Mesothelial cell of epicardium (in vitro differentiated cells): ENCODE measurements at regions not wholly inside any gene's neighbourhood (a gene's known extent, or its start where the extent isn't known, plus 50 kb on each side); places are given as distances from the start of the nearest gene placed in this dataset.

ENCODE experiments used
- DNase-seq, 2 experiments: peaks; one replicate each; pipeline ENCODE4 v3.0.0; 2021; ENCODE audit warnings: low spot score in 2 of 2; ENCODE audit not compliant: unreplicated experiment in 2 of 2
- H3K27ac Mint-ChIP-seq: 2 replicates; pipeline ENCODE4 v1.8.0; 2021; ENCODE audit warnings: mixed read lengths
- H3K27me3 Mint-ChIP-seq: 2 replicates; pipeline ENCODE4 v1.8.0; 2021; ENCODE audit warnings: low read depth, mixed read lengths
- H3K36me3 Mint-ChIP-seq: 2 replicates; pipeline ENCODE4 v1.8.0; 2021; ENCODE audit warnings: mixed read lengths
- H3K4me1 Mint-ChIP-seq: 2 replicates; pipeline ENCODE4 v1.8.0; 2021; ENCODE audit warnings: mixed read lengths
- H3K4me3 Mint-ChIP-seq: 2 replicates; pipeline ENCODE4 v1.8.0; 2021; ENCODE audit warnings: mild to moderate bottlenecking, moderate library complexity, mixed read lengths
- H3K9me3 Mint-ChIP-seq: 2 replicates; pipeline ENCODE4 v1.8.0; 2021; ENCODE audit warnings: mixed read lengths
- TF ChIP-seq, protein P1 (sequence below): fragments of 200-600 bp; sonication (generic); IDR thresholded peaks from one replicate; pipeline ENCODE4 v1.5.0; 2021; ENCODE audit warnings: antibody characterized with exemption; ENCODE audit not compliant: unreplicated experiment

DNA sequence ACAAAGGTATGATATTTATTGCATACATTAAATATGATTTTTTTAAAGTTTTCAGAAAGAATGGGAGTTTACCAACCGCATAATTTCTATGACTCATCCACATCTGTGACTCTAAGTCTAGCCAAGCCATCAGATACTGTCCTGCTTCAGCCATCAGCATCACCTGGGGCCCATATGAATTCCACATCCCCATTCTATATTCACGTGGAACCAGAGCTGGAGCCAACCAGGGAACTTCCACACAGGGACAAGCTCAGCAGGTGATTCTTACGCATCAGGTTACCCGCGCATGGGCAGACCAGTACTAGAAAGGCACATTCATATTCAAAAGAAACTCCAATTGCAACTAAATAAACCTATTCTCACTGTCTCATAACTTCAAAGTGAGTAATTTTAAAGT, 817.7 kb upstream of the IGFBP3 start:
- TF ChIP-seq, protein P1, sequence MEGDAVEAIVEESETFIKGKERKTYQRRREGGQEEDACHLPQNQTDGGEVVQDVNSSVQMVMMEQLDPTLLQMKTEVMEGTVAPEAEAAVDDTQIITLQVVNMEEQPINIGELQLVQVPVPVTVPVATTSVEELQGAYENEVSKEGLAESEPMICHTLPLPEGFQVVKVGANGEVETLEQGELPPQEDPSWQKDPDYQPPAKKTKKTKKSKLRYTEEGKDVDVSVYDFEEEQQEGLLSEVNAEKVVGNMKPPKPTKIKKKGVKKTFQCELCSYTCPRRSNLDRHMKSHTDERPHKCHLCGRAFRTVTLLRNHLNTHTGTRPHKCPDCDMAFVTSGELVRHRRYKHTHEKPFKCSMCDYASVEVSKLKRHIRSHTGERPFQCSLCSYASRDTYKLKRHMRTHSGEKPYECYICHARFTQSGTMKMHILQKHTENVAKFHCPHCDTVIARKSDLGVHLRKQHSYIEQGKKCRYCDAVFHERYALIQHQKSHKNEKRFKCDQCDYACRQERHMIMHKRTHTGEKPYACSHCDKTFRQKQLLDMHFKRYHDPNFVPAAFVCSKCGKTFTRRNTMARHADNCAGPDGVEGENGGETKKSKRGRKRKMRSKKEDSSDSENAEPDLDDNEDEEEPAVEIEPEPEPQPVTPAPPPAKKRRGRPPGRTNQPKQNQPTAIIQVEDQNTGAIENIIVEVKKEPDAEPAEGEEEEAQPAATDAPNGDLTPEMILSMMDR: no peak
- no peak overlapping the region for H3K27ac Mint-ChIP-seq
- no peak for DNase-seq
- H3K4me3 Mint-ChIP-seq: no peak overlapping the region
- H3K36me3 Mint-ChIP-seq: peaks cover 6% of the 10 kb centered on the region
- H3K27me3 Mint-ChIP-seq: no peaks in the 10 kb centered on the region
- peaks cover 20% of the 10 kb centered on the region for H3K4me1 Mint-ChIP-seq
- H3K9me3 Mint-ChIP-seq: peaks cover 17% of the 10 kb centered on the region

- no peaks in the 10 kb centered on the region for H3K27me3 Mint-ChIP-seq
- no peak overlapping the region for H3K27ac Mint-ChIP-seq
- peaks cover 6% of the 10 kb centered on the region for H3K36me3 Mint-ChIP-seq
- H3K4me1 Mint-ChIP-seq: peaks cover 18% of the 10 kb centered on the region
- DNase-seq: no peak
- peaks cover 21% of the 10 kb centered on the region for H3K9me3 Mint-ChIP-seq
- TF ChIP-seq, protein P1: no peak
- H3K4me3 Mint-ChIP-seq: no peak overlapping the region
Observed at GRCh38 chr7:46738165-46738564, 817.1 kb upstream of the IGFBP3 start.

DNA sequence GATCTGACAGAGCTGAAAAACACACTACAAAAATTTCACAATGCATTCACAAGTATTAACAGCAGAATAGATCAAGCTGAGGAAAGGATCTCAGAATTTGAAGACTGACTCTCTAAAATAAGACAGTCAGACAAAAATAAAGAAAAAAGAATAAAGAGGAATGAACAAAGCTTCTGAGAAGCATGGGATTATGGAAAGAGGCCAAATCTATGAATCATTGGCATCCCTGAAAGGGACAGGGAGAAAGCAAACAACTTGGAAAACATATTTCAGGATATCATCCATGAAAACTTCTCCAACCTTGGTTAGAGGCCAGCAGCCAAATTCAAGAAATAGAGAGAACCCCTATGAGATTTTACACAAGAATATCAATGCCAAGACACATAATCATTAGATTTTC, 804.8 kb upstream of the IGFBP3 start:
- Mint-ChIP-seq H3K27ac (no peak overlapping the region), H3K9me3 (peaks cover 52% of the 10 kb centered on the region), H3K36me3 (peaks cover 23% of the 10 kb centered on the region), H3K4me1 (no peaks in the 10 kb centered on the region), H3K4me3 (no peak overlapping the region), H3K27me3 (no peaks in the 10 kb centered on the region)
- no peak for DNase-seq
- TF ChIP-seq, protein P1: no peak

GRCh38 chr7:46725136-46725535, 804.1 kb upstream of the IGFBP3 start:
- peaks cover 23% of the 10 kb centered on the region for H3K36me3 Mint-ChIP-seq
- H3K27ac Mint-ChIP-seq: no peak overlapping the region
- peaks cover 52% of the 10 kb centered on the region for H3K9me3 Mint-ChIP-seq
- DNase-seq: no peak
- H3K27me3 Mint-ChIP-seq: no peaks in the 10 kb centered on the region
- H3K4me1 Mint-ChIP-seq: no peaks in the 10 kb centered on the region
- TF ChIP-seq, protein P1: no peak
- no peak overlapping the region for H3K4me3 Mint-ChIP-seq

GRCh38 chr7:46723742-46724141, 802.7 kb upstream of the IGFBP3 start:
- Mint-ChIP-seq H3K4me1 (peaks cover 3% of the 10 kb centered on the region), H3K27me3 (no peaks in the 10 kb centered on the region), H3K36me3 (peaks cover 20% of the 10 kb centered on the region), H3K27ac (no peak overlapping the region), H3K4me3 (no peak overlapping the region), H3K9me3 (peaks cover 42% of the 10 kb centered on the region)
- TF ChIP-seq, protein P1: no peak
- no peak for DNase-seq

DNA sequence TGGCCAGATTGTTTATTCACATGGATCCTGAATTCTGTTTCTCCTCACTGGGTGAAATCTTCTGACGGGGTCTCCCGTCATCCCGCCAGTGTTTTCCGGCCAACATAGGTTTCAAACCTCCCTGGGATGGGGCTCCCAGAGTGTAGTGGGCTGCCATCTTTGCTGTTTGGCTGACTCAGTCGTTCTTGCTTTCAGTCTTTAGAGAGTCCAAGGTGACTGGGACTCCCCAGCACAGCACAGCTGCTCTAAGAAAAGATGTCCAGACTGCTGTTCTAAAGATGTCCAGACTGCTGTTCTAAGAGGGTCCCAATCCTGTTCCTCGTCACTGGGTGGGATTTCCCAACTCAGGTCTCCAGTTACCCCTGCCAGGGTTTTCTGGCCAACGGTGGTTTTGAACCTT, 801.9 kb upstream of the IGFBP3 start:
- no peak for DNase-seq
- Mint-ChIP-seq H3K27me3 (no peaks in the 10 kb centered on the region), H3K27ac (no peak overlapping the region), H3K4me1 (peaks cover 8% of the 10 kb centered on the region), H3K9me3 (peaks cover 36% of the 10 kb centered on the region), H3K4me3 (no peak overlapping the region), H3K36me3 (peaks cover 20% of the 10 kb centered on the region)
- TF ChIP-seq, protein P1: no peak
